Neural cell (in vitro differentiated cells): ENCODE measurements at regions not wholly inside any gene's neighbourhood (a gene's known extent, or its start where the extent isn't known, plus 50 kb on each side); places are given as distances from the start of the nearest gene placed in this dataset.

Experiments
- H2AFZ ChIP-seq: fragments of 200-600, 300-800 bp; sonication (generic), shearing (Covaris generic); 2 replicates; pipeline ENCODE4 v1.6.0; 2014; ENCODE audit warnings: low read depth, mild to moderate bottlenecking, antibody characterized with exemption, low read length, moderate library complexity
- H3F3A ChIP-seq: fragments of 200-600 bp; shearing (Covaris generic); 2 replicates; pipeline ENCODE4 v1.6.1; 2016; ENCODE audit warnings: mild to moderate bottlenecking, moderate library complexity, mixed read lengths, antibody characterized with exemption, low read length; ENCODE audit not compliant: insufficient read depth, poor library complexity, severe bottlenecking
- H3K27ac ChIP-seq: fragments of 200-600, 300-800 bp; sonication (generic), shearing (Covaris generic); 2 replicates; pipeline ENCODE4 v1.5.1; 2014; ENCODE audit warnings: mild to moderate bottlenecking, low read length, moderate library complexity
- H3K27me3 ChIP-seq: fragments of 300-800, 200-600 bp; sonication (generic), shearing (Covaris generic); 2 replicates; pipeline ENCODE4 v1.6.0; 2014; ENCODE audit warnings: mild to moderate bottlenecking, low read depth, low read length, moderate library complexity; ENCODE audit not compliant: insufficient read depth
- H3K36me3 ChIP-seq: fragments of 300-800, 200-600 bp; sonication (generic), shearing (Covaris generic); 2 replicates; pipeline ENCODE4 v1.5.1; 2014; ENCODE audit warnings: mild to moderate bottlenecking, antibody characterized with exemption, low read length, moderate library complexity; ENCODE audit not compliant: insufficient read depth
- H3K4me2 ChIP-seq: fragments of 300-800, 200-600 bp; sonication (generic), shearing (Covaris generic); 2 replicates; pipeline ENCODE4 v1.6.0; 2014; ENCODE audit warnings: mild to moderate bottlenecking, low read length
- H3K4me3 ChIP-seq: fragments of 300-800, 200-600 bp; sonication (generic), shearing (Covaris generic); 2 replicates; pipeline ENCODE4 v1.5.1; 2014; ENCODE audit warnings: mild to moderate bottlenecking, low read length, moderate library complexity
- H3K79me2 ChIP-seq: fragments of 200-600 bp; shearing (Covaris generic); replicated peaks from 2 replicates; pipeline ENCODE4 v1.6.0; 2014; ENCODE audit warnings: mild to moderate bottlenecking, low read length, moderate library complexity; ENCODE audit not compliant: insufficient read depth
- H3K9ac ChIP-seq: fragments of 300-800, 200-600 bp; sonication (generic), shearing (Covaris generic); 2 replicates; pipeline ENCODE4 v1.6.1; 2016; ENCODE audit warnings: mild to moderate bottlenecking, low read length, mixed read lengths
- H3K9me2 ChIP-seq: fragments of 200-600 bp; shearing (Covaris generic); 2 replicates; pipeline ENCODE4 v1.6.1; 2016; ENCODE audit warnings: mild to moderate bottlenecking, low read length, mixed read lengths; ENCODE audit not compliant: insufficient read depth
- H3K9me3 ChIP-seq: fragments of 200-600, 300-800 bp; sonication (generic), shearing (Covaris generic); 2 replicates; pipeline ENCODE4 v1.6.1; 2016; ENCODE audit warnings: mild to moderate bottlenecking, mixed run types, low read length, moderate library complexity, mixed read lengths
- H4K20me1 ChIP-seq: fragments of 200-600 bp; shearing (Covaris generic); 2 replicates; pipeline ENCODE4 v1.6.1; 2016; ENCODE audit warnings: mild to moderate bottlenecking, mixed run types; ENCODE audit not compliant: insufficient read depth
- CTCF ChIP-seq: fragments of 450-650 bp; IDR thresholded peaks from 2 replicates; pipeline ENCODE4 v1.5.1; 2014; ENCODE audit warnings: antibody characterized with exemption, mild to moderate bottlenecking, moderate library complexity; ENCODE audit not compliant: poor library complexity, severe bottlenecking
- EP300 ChIP-seq: fragments of 450-650 bp; conservative IDR thresholded peaks from 2 replicates; pipeline ENCODE4 v1.6.1; 2014; ENCODE audit warnings: antibody characterized with exemption, mild to moderate bottlenecking, moderate library complexity; ENCODE audit not compliant: poor library complexity, severe bottlenecking
- EZH2 ChIP-seq: fragments of 200-600, 300-800 bp; shearing (Covaris generic), sonication (generic); IDR thresholded peaks from 2 replicates; pipeline ENCODE4 v1.6.1; 2014; ENCODE audit warnings: antibody characterized with exemption, low read length, borderline replicate concordance, mild to moderate bottlenecking; ENCODE audit not compliant: insufficient read depth, poor library complexity, severe bottlenecking
- MXI1 ChIP-seq: fragments of 450-650 bp; conservative IDR thresholded peaks from 2 replicates; pipeline ENCODE4 v1.6.1; 2014; ENCODE audit warnings: antibody characterized with exemption, mild to moderate bottlenecking; ENCODE audit not compliant: poor library complexity, severe bottlenecking
- POLR2AphosphoS5 ChIP-seq: IDR thresholded peaks from 2 replicates; pipeline ENCODE4 v1.6.1; 2012
- RAD21 ChIP-seq: fragments of 450-650 bp; conservative IDR thresholded peaks from 2 replicates; pipeline ENCODE4 v1.6.1; 2014; ENCODE audit warnings: antibody characterized with exemption, mild to moderate bottlenecking, moderate library complexity
- REST ChIP-seq: IDR thresholded peaks from 2 replicates; pipeline ENCODE4 v1.6.1; 2012; ENCODE audit warnings: borderline replicate concordance
- SMC3 ChIP-seq: fragments of 450-650 bp; conservative IDR thresholded peaks from 2 replicates; pipeline ENCODE4 v1.6.1; 2014; ENCODE audit warnings: antibody characterized with exemption, mild to moderate bottlenecking, moderate library complexity; ENCODE audit not compliant: poor library complexity
- TAF1 ChIP-seq: IDR thresholded peaks from 2 replicates; pipeline ENCODE4 v1.6.1; 2012; ENCODE audit warnings: low read depth

GRCh38 chr12:83850531-83850930 lies 1062.1 kb downstream of the SLC6A15 start:
- no peak overlapping the region for H2AFZ ChIP-seq
- no peak overlapping the region for H3K9ac ChIP-seq
- H3K9me3 ChIP-seq: no peaks in the 10 kb centered on the region
- no peak overlapping the region for H3K4me2 ChIP-seq
- H3K27me3 ChIP-seq: no peaks in the 10 kb centered on the region
- TF ChIP-seq MXI1 (no peak), POLR2AphosphoS5 (no peak), REST (no peak), SMC3 (no peak), EZH2 (no peak), TAF1 (no peak), RAD21 (no peak), CTCF (no peak), EP300 (no peak)
- no peak overlapping the region for H3K4me3 ChIP-seq
- no peaks in the 10 kb centered on the region for H3F3A ChIP-seq
- H3K9me2 ChIP-seq: no peaks in the 10 kb centered on the region
- no peaks in the 10 kb centered on the region for H3K36me3 ChIP-seq
- H3K27ac ChIP-seq: no peak overlapping the region
- H4K20me1 ChIP-seq: no peaks in the 10 kb centered on the region
- H3K79me2 ChIP-seq: no peaks in the 10 kb centered on the region

- no peaks in the 10 kb centered on the region for H3K9me3 ChIP-seq
- no peak overlapping the region for H3K4me3 ChIP-seq
- H3K27me3 ChIP-seq: no peaks in the 10 kb centered on the region
- H3K9ac ChIP-seq: no peak overlapping the region
- H2AFZ ChIP-seq: no peak overlapping the region
- no peaks in the 10 kb centered on the region for H3K79me2 ChIP-seq
- H3K4me2 ChIP-seq: no peak overlapping the region
- no peaks in the 10 kb centered on the region for H4K20me1 ChIP-seq
- no peaks in the 10 kb centered on the region for H3F3A ChIP-seq
- no peaks in the 10 kb centered on the region for H3K36me3 ChIP-seq
- no peaks in the 10 kb centered on the region for H3K9me2 ChIP-seq
- no peak overlapping the region for H3K27ac ChIP-seq
- TF ChIP-seq CTCF (no peak), REST (no peak), EP300 (no peak), RAD21 (no peak), EZH2 (no peak), TAF1 (no peak), SMC3 (no peak), POLR2AphosphoS5 (no peak), MXI1 (no peak)
Observed at GRCh38 chr12:83848702-83849101, 1063.9 kb downstream of the SLC6A15 start.
